Epithelial cell of esophagus (primary cell): ENCODE measurements at regions not wholly inside any gene's neighbourhood (a gene's known extent, or its start where the extent isn't known, plus 50 kb on each side); places are given as distances from the start of the nearest gene placed in this dataset.

Experiments used
- DNase-seq: peaks from one replicate; pipeline ENCODE4 v3.0.0; 2010; ENCODE audit warnings: low read depth
- H3K4me3 ChIP-seq: 2 replicates; pipeline ENCODE4 v1.5.1; 2011; ENCODE audit warnings: mild to moderate bottlenecking, low read length, control low read depth
- TF ChIP-seq, protein P1 (sequence below): IDR thresholded peaks from 2 replicates; pipeline ENCODE4 v1.5.1; 2011; ENCODE audit warnings: low read depth, mild to moderate bottlenecking, low read length, control low read depth, inconsistent platforms; ENCODE audit not compliant: insufficient read depth; ENCODE audit errors: missing control alignments

DNA sequence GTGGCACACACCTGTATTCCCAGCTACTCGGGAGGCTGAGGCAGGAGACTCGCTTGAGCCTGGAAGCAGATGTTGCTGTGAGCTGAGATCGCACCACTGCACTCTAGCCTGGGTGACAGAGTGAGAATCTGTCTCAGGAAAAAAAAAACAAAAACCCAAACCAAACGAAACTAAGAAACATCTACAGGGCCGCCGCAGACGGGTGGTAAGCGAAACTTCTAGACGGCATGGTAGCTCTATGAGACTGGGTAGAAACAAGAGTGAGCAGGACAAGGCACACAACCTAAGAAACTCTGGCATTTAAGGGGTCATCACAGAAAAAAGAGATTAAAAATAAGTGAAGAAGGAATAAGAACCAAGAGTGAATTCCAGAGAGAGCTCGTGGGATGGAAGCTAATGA is 454.8 kb upstream of the KLF4 start:
- no peak overlapping the region for H3K4me3 ChIP-seq
- TF ChIP-seq, protein P1, sequence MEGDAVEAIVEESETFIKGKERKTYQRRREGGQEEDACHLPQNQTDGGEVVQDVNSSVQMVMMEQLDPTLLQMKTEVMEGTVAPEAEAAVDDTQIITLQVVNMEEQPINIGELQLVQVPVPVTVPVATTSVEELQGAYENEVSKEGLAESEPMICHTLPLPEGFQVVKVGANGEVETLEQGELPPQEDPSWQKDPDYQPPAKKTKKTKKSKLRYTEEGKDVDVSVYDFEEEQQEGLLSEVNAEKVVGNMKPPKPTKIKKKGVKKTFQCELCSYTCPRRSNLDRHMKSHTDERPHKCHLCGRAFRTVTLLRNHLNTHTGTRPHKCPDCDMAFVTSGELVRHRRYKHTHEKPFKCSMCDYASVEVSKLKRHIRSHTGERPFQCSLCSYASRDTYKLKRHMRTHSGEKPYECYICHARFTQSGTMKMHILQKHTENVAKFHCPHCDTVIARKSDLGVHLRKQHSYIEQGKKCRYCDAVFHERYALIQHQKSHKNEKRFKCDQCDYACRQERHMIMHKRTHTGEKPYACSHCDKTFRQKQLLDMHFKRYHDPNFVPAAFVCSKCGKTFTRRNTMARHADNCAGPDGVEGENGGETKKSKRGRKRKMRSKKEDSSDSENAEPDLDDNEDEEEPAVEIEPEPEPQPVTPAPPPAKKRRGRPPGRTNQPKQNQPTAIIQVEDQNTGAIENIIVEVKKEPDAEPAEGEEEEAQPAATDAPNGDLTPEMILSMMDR, result no peak
- DNase-seq, result no peak

DNA sequence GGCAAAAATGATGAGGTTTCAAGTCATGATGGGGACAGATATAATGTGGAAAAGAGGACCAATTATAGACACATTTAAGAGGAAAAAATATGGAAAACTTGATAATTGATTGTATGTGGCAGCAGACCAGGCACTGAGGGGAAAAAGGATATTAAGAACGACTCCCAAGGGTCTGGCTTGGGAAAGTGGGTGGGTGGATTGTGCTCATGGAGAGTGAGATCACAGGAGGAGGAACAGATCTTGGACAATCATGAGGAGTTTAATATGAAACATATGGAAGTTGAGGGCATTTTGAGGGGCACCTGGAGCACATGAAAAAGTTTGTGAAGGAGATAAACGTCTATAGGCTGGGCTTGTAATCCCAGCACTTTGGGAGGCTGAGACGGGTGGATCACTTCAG is 454.3 kb upstream of the KLF4 start:
- no peak for DNase-seq
- H3K4me3 ChIP-seq, result no peak overlapping the region
- TF ChIP-seq, protein P1, result no peak

DNA sequence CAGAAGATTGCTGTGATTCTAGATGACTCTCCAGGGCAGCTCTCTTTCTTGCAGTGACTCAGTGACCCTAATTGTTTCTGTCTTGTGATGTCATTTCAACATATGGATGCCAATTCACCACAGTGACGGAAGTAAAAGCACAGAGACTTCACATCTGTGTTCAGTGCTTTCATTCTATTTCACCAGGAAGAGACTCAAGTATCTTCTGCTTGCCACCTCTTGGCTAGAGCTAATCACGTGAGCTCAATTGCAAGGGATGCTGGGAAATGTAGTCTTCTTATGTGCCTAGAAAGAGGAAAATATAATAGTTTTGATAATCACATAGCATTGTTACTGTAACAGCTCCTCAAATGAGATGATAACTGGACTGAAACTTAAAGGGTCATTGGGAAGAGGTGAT is 453.3 kb upstream of the KLF4 start:
- TF ChIP-seq, protein P1, result no peak
- DNase-seq, result no peak
- no peak overlapping the region for H3K4me3 ChIP-seq

DNA sequence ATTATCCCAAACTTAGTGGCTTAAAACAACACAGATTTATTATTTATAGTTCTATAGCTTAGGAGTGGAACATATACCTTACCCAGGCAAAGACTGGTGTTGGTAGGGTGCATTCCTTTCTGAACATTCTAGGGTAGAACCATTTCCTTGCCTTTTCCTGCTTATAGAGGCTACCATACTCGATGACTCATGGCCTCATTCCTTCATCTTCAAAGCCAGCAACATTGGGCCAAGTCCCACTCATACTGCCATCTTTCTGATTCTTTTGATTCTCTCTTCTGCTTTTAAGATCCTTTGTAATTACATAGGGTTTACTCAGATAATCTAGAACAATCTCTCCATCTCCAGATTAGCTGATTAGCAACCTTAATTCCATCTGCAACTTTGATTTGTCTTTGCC is 452.7 kb upstream of the KLF4 start:
- no peak overlapping the region for H3K4me3 ChIP-seq
- peak; percentile 23 for DNase-seq
- TF ChIP-seq, protein P1, result no peak

DNA sequence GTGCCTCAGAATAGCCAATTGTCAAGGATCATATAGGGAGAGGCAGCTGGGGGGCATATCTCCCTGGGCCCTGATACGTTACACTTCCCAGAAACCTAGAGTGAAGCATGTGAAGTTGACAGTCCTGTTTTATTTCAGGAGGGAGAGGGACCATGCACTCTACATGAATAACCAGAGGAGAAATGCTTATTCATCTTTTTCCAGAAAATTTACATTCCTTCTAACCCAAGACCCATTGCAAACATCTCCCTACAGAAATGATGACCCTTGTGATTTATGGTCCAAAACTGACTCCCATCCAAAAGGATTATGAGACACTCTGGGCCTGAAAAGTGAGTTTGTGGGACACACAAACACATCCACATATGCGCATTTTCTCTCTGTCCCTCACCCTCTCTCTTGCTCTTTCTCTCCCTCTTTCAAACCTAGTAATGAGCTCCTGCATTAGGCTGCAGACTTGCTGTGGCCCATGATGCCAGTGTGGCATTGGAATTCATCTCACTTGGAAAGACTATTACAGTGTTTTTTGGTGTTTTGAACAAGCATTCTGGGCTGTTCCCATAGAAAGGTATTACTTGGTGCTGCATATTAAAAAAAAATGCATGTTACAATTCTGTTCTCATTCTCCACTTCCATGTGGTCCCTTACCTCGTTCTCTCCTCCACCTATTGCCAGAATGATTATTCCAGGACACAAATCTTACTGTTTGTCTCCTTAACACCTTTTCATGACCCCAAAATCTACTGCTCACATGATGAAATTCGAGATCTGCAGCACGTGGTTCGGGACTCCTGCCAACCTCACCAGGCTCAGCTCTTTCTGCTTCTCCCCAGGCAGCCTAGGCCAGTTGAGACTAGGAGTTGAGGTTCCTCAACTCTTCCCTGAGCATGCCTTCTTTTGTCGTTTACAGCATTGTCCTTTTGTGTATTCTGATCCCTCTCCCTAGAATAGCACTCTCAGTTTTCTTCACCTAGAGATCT is 451.3 kb upstream of the KLF4 start:
- no peak for DNase-seq
- H3K4me3 ChIP-seq, result no peak overlapping the region
- TF ChIP-seq, protein P1, result no peak

DNA sequence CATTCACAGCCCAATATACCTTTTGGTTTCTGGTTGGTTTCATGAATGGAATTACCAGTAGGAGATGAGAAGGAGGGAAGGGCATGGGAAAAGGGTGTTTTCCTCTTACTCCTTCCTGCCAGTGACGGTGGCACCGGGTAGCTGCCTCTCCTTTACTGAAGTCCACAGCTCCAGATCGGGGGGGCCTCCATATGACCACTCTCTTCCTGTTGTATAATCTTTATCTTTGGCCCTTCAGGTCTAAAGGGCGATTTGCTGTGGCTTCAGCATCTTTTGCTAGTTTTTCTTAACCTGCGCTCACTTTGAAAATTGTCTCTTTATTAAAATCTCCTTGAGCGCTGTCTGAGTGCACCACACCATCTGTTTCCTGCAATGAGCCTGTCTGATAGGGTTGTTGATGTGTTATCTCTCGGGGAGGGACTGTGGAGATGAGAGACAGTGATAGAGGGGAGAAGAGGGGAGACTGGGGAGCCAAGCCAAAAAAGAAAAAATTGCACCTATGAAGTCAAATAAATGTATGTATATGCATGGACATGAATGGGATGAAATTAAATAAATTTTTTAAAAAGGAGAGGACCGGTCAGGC is 449.3 kb upstream of the KLF4 start:
- TF ChIP-seq, protein P1, result no peak
- DNase-seq, result no peak
- no peak overlapping the region for H3K4me3 ChIP-seq
